Thyroid gland (tissue), 4 donors: ENCODE measurements at regions not wholly inside any gene's neighbourhood (a gene's known extent, or its start where the extent isn't known, plus 50 kb on each side); places are given as distances from the start of the nearest gene placed in this dataset.

Experiments used
- POLR2A ChIP-seq, 2 donors: fragments of 450-650 bp; IDR thresholded peaks; one replicate each; pipeline ENCODE4 v1.6.1; 2017; ENCODE audit warnings: antibody characterized with exemption in 2 of 2, mild to moderate bottlenecking in 2 of 2, moderate library complexity in 1 of 2
- TF ChIP-seq, protein P1 (sequence below), 6 experiments: fragments of 200-600 bp in 3 of 6; fragments of 450-650 bp in 3 of 6; sonication (generic) in 3 of 6; IDR thresholded peaks; one replicate each; pipeline ENCODE4 v1.5.1; 2016 to 2019; ENCODE audit warnings: antibody characterized with exemption in 6 of 6, mild to moderate bottlenecking in 2 of 6, inconsistent platforms in 1 of 6, moderate library complexity in 1 of 6

- no peak for TF ChIP-seq POLR2A (IDR thresholded peaks at IDR 0.05)
- TF ChIP-seq, protein P1, sequence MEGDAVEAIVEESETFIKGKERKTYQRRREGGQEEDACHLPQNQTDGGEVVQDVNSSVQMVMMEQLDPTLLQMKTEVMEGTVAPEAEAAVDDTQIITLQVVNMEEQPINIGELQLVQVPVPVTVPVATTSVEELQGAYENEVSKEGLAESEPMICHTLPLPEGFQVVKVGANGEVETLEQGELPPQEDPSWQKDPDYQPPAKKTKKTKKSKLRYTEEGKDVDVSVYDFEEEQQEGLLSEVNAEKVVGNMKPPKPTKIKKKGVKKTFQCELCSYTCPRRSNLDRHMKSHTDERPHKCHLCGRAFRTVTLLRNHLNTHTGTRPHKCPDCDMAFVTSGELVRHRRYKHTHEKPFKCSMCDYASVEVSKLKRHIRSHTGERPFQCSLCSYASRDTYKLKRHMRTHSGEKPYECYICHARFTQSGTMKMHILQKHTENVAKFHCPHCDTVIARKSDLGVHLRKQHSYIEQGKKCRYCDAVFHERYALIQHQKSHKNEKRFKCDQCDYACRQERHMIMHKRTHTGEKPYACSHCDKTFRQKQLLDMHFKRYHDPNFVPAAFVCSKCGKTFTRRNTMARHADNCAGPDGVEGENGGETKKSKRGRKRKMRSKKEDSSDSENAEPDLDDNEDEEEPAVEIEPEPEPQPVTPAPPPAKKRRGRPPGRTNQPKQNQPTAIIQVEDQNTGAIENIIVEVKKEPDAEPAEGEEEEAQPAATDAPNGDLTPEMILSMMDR (IDR thresholded peaks at IDR 0.05) = no peak
These were observed 94.7 kb upstream of the PPM1H start for GRCh38 chr12:63029676-63030075.
